ENCODE measurements at regions not wholly inside any gene's neighbourhood (a gene's known extent, or its start where the extent isn't known, plus 50 kb on each side); places are given as distances from the start of the nearest gene placed in this dataset.

- no peak for DNase-seq
These were observed 58.9 kb upstream of the NFKB1 start for GRCh38 chr4:102441978-102442911.

DNA sequence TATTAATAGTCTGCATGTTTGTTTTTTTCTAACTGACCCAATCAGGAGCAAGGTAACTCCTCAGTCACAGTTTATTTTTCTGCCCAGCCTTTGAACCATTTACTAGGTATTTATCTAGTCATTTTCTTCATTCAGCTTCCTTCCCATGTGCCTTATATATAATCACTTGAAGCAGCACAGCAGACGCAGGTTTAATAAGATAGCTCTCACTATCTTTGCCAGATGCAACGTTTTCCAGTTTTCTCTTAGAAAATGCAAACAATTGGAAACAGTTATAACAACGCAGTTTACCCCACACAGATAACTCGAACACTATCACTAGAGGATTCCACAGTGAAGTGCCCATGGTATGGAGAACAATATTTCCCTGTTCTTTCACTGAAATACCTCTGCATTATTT lies 56.4 kb upstream of the NFKB1 start:
- no peak for DNase-seq

GRCh38 chr4:102445213-102445612 lies 55.9 kb upstream of the NFKB1 start:
- no peak for DNase-seq

DNA sequence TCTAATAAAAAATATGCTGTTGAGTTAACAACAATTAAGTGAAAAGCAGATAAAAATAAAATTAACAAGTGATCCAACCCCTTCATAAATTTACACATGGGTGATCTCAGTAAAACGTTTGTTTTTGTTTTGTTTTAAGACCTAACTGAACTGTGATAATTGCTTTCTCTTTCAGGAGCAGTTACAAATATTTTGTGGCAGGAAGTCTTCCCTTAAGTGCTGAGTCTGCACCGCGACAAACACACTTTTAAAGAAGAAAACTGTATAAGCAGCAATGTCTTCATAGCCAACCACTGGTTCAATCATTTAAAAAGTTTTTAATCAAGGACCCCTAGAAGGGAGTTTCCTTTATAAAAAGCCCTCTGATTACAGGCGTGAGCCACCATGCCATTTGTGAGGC lies 53.7 kb upstream of the NFKB1 start:
- no peak for DNase-seq

DNA sequence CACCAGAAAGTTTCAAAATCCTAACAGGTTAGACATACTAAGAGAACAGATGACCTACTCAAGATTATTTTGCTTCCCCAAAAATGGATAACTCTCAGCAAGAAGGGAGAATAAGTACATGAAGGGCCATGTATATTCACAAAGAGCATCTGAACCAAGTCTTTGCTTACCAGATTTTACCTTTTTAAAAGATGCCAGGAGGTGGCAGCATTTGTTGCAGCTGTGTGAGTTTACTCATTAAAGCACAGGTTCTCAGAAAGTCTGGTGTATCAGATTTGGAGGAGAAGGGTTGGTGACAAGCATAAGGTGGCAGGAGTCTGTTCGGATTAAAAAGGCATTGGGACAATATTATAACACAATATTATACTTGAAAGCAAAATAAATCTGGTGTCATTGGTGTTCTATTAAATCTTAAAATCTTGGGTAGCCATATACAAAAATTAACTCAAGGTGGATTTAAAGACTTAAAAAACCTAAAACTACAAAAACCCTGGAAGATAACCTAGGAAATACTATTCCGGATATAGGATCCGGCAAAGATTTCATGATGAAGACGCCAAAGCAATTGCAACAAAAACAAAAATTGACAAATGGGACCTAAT lies 51.3 kb upstream of the NFKB1 start:
- DNase-seq = peak; percentile 2 to 75 (median 39)

- no peak for DNase-seq
These were observed 49.9 kb upstream of the NFKB1 start for GRCh38 chr4:102451266-102451665.
